DND-41 (cell line): ENCODE measurements at regions not wholly inside any gene's neighbourhood (a gene's known extent, or its start where the extent isn't known, plus 50 kb on each side); places are given as distances from the start of the nearest gene placed in this dataset.

Experiments
- ATAC-seq: fragments of 200-7000 bp; cut with Tn5 transposase; 3 replicates; pipeline ENCODE4 v1.9.1; 2021; ENCODE audit warnings: low read depth; ENCODE audit not compliant: insufficient read depth
- DNase-seq: peaks from one replicate; pipeline ENCODE4 v3.0.0-alpha.2; 2020
- H2AFZ ChIP-seq: 2 replicates; pipeline ENCODE4 v1.6.0; 2012; ENCODE audit warnings: low read depth, low read length
- H3K27ac ChIP-seq: 2 replicates; pipeline ENCODE4 v1.5.1; 2012; ENCODE audit warnings: low read length, inconsistent platforms
- H3K27me3 ChIP-seq: fragments of 200-600 bp; sonication (generic); 2 replicates; pipeline ENCODE4 v1.6.0; 2012; ENCODE audit warnings: low read length, mild to moderate bottlenecking, inconsistent platforms; ENCODE audit not compliant: insufficient read depth, poor library complexity
- H3K36me3 ChIP-seq: 2 replicates; pipeline ENCODE4 v1.5.1; 2012; ENCODE audit warnings: low read length, inconsistent platforms; ENCODE audit not compliant: insufficient read depth
- H3K4me1 ChIP-seq: 2 replicates; pipeline ENCODE4 v1.5.1; 2012; ENCODE audit warnings: mild to moderate bottlenecking, low read length; ENCODE audit not compliant: insufficient read depth
- H3K4me2 ChIP-seq: 2 replicates; pipeline ENCODE4 v1.6.0; 2012; ENCODE audit warnings: mild to moderate bottlenecking, moderate library complexity, low read length, inconsistent platforms; ENCODE audit not compliant: insufficient read depth
- H3K4me3 ChIP-seq, 2 experiments: fragments of 200-600 bp in 1 of 2; shearing (Covaris generic) in 1 of 2; 2 replicates each; pipeline ENCODE4 v1.5.1; 2012 to 2016; ENCODE audit warnings: inconsistent platforms in 2 of 2, low read length in 2 of 2, mild to moderate bottlenecking in 2 of 2, low read depth in 1 of 2, moderate library complexity in 1 of 2
- H3K79me2 ChIP-seq: 2 replicates; pipeline ENCODE4 v1.6.0; 2012; ENCODE audit warnings: low read length, inconsistent platforms; ENCODE audit not compliant: insufficient read depth
- H3K9ac ChIP-seq: 2 replicates; pipeline ENCODE4 v1.6.0; 2012; ENCODE audit warnings: low read depth, mild to moderate bottlenecking, inconsistent platforms, low read length, moderate library complexity
- H3K9me3 ChIP-seq: 2 replicates; pipeline ENCODE4 v1.5.1; 2012; ENCODE audit warnings: low read length, moderate library complexity, mild to moderate bottlenecking, inconsistent platforms; ENCODE audit not compliant: insufficient read depth, severe bottlenecking
- H4K20me1 ChIP-seq: 2 replicates; pipeline ENCODE4 v1.6.0; 2012; ENCODE audit warnings: low read length; ENCODE audit not compliant: insufficient read depth
- CTCF ChIP-seq: IDR thresholded peaks from 2 replicates; pipeline ENCODE4 v1.5.1; 2012; ENCODE audit warnings: borderline replicate concordance, low read length, moderate library complexity, mild to moderate bottlenecking; ENCODE audit not compliant: poor library complexity, severe bottlenecking; ENCODE audit errors: extremely low read depth
- EZH2 ChIP-seq: IDR thresholded peaks from 3 replicates; pipeline ENCODE4 v1.6.1; 2012; ENCODE audit warnings: borderline replicate concordance, low read depth, mild to moderate bottlenecking, moderate library complexity, low read length, inconsistent platforms; ENCODE audit not compliant: severe bottlenecking

GRCh38 chr17:54834086-54834485, 66.6 kb upstream of the TOM1L1 start:
- TF ChIP-seq EZH2 (no peak), CTCF (no peak)
- no peaks in the 10 kb centered on the region for H4K20me1 ChIP-seq
- DNase-seq (no peak), ATAC-seq (no peak)
- H3K4me2 ChIP-seq = no peak overlapping the region
- H3K4me1 ChIP-seq = no peaks in the 10 kb centered on the region
- no peak overlapping the region for H3K4me3 ChIP-seq
- H3K27me3 ChIP-seq = no peaks in the 10 kb centered on the region
- no peaks in the 10 kb centered on the region for H3K79me2 ChIP-seq
- H3K36me3 ChIP-seq = no peaks in the 10 kb centered on the region
- no peak overlapping the region for H3K9ac ChIP-seq
- no peak overlapping the region for H2AFZ ChIP-seq
- H3K9me3 ChIP-seq = peaks cover 13% of the 10 kb centered on the region
- no peak overlapping the region for H3K27ac ChIP-seq

GRCh38 chr17:54835015-54835414, 65.6 kb upstream of the TOM1L1 start:
- no peak for TF ChIP-seq CTCF
- no peak for TF ChIP-seq EZH2
- Histone ChIP-seq H3K27me3 (no peaks in the 10 kb centered on the region), H3K4me2 (no peak overlapping the region)

GRCh38 chr17:54836723-54837462, 63.8 kb upstream of the TOM1L1 start:
- H3K79me2 ChIP-seq = no peaks in the 10 kb centered on the region
- no peak for TF ChIP-seq CTCF
- no peak for TF ChIP-seq EZH2
- H3K4me3 ChIP-seq = no peak overlapping the region
- no peak overlapping the region for H3K4me2 ChIP-seq
- DNase-seq (no peak), ATAC-seq (no peak)
- H4K20me1 ChIP-seq = no peaks in the 10 kb centered on the region
- H2AFZ ChIP-seq = no peak overlapping the region
- H3K4me1 ChIP-seq = no peaks in the 10 kb centered on the region
- H3K27me3 ChIP-seq = no peaks in the 10 kb centered on the region
- peaks cover 13% of the 10 kb centered on the region for H3K9me3 ChIP-seq
- H3K27ac ChIP-seq = no peak overlapping the region
- no peaks in the 10 kb centered on the region for H3K36me3 ChIP-seq
- H3K9ac ChIP-seq = no peak overlapping the region

More at GRCh38 chr17:54835015-54835414, 65.6 kb upstream of the TOM1L1 start:
- H2AFZ ChIP-seq = no peak overlapping the region
- H3K4me1 ChIP-seq = no peaks in the 10 kb centered on the region
- no peaks in the 10 kb centered on the region for H4K20me1 ChIP-seq
- H3K27ac ChIP-seq = no peak overlapping the region
- peaks cover 13% of the 10 kb centered on the region for H3K9me3 ChIP-seq
- ATAC-seq (no peak), DNase-seq (no peak)
- H3K4me3 ChIP-seq = no peak overlapping the region
- H3K36me3 ChIP-seq = no peaks in the 10 kb centered on the region
- no peaks in the 10 kb centered on the region for H3K79me2 ChIP-seq
- H3K9ac ChIP-seq = no peak overlapping the region
